HK-2 (cell line): ENCODE measurements at regions not wholly inside any gene's neighbourhood (a gene's known extent, or its start where the extent isn't known, plus 50 kb on each side); places are given as distances from the start of the nearest gene placed in this dataset.
A peak's percentile ranks its signal among the peaks of the same experiment; 100 is the strongest.
"Not testable (repeated sequence)": the region's sequence is repeated elsewhere in the genome, so short reads cannot be mapped to it uniquely, and the experiment has no call there.

Experiments
- DNase-seq: peaks from one replicate; pipeline ENCODE4 v3.0.0-alpha.2; 2018; ENCODE audit not compliant: unreplicated experiment

GRCh38 chr3:72536206-72536877 is 311.9 kb downstream of the SHQ1 start:
- no peak for DNase-seq

- DNase-seq = no peak
Observed at GRCh38 chr3:72535772-72536171, 312.5 kb downstream of the SHQ1 start.

- DNase-seq = no peak
Observed at GRCh38 chr3:72533591-72534473, 314.4 kb downstream of the SHQ1 start.

GRCh38 chr3:72530426-72530825 is 317.8 kb downstream of the SHQ1 start:
- no peak for DNase-seq

- DNase-seq = no peak
Observed at GRCh38 chr3:72529081-72529480, 319.2 kb downstream of the SHQ1 start.

- DNase-seq = no peak
Observed at GRCh38 chr3:72523429-72524151, 324.7 kb downstream of the SHQ1 start.

GRCh38 chr3:72520690-72521308 is 327.4 kb downstream of the SHQ1 start:
- DNase-seq = no peak

- no peak for DNase-seq
Observed at GRCh38 chr3:72519946-72520604, 328.2 kb downstream of the SHQ1 start.

GRCh38 chr3:72517921-72518424 is 330.3 kb downstream of the SHQ1 start:
- DNase-seq = no peak

GRCh38 chr3:72517336-72517735 is 330.9 kb downstream of the SHQ1 start:
- DNase-seq = no peak

GRCh38 chr3:72516361-72516760 is 331.9 kb downstream of the SHQ1 start:
- DNase-seq = no peak

- no peak for DNase-seq
Observed at GRCh38 chr3:72515941-72516340, 332.3 kb downstream of the SHQ1 start.

GRCh38 chr3:72515281-72515680 is 333.0 kb downstream of the SHQ1 start:
- no peak for DNase-seq

GRCh38 chr3:72510247-72510646 is 338.0 kb downstream of the SHQ1 start:
- no peak for DNase-seq

GRCh38 chr3:72505539-72506405 is 342.5 kb downstream of the SHQ1 start:
- DNase-seq = no peak

- DNase-seq = not testable (repeated sequence)
Observed at GRCh38 chr3:72497501-72497900, 350.7 kb downstream of the SHQ1 start.

GRCh38 chr3:72496051-72496670 is 352.1 kb downstream of the SHQ1 start:
- no peak for DNase-seq

GRCh38 chr3:72494626-72495025 is 353.6 kb downstream of the SHQ1 start:
- no peak for DNase-seq

- no peak for DNase-seq
Observed at GRCh38 chr3:72494130-72494529, 354.1 kb downstream of the SHQ1 start.

- DNase-seq = peak; percentile 68
Observed at GRCh38 chr3:72492240-72492639, 356.0 kb downstream of the SHQ1 start.
